HG03095 (cell line): ENCODE measurements at regions not wholly inside any gene's neighbourhood (a gene's known extent, or its start where the extent isn't known, plus 50 kb on each side); places are given as distances from the start of the nearest gene placed in this dataset.
"Not testable (repeated sequence)": the region's sequence is repeated elsewhere in the genome, so short reads cannot be mapped to it uniquely, and the experiment has no call there.

Source experiments
- ATAC-seq: cut with Tn5 transposase; IDR thresholded peaks from one replicate; pipeline ENCODE4 v1.9.1; 2021; ENCODE audit warnings: moderate library complexity; ENCODE audit not compliant: unreplicated experiment

GRCh38 chr14:105653921-105654320 is 127.5 kb downstream of the TMEM121 start:
- not testable (repeated sequence) for ATAC-seq

DNA sequence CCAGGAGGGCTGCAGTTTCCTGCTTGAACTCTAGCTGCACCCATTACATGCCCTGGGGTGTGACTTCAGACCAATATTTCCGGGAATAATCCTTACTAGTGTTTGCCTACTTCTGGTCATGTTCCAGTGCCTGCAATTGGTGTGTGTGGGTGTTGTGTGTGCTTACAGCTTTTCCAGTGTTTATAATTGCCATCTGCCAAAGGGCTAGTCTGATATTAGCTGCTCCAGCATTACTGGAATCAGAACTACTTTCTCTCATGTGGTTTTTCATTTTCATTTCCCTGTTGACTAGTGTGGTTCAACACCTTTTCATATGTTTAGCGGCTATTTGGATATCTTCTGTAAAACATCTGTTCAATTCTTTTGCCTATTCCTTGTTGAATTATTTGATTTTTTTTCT is 132.9 kb downstream of the TMEM121 start:
- ATAC-seq, result not testable (repeated sequence)

DNA sequence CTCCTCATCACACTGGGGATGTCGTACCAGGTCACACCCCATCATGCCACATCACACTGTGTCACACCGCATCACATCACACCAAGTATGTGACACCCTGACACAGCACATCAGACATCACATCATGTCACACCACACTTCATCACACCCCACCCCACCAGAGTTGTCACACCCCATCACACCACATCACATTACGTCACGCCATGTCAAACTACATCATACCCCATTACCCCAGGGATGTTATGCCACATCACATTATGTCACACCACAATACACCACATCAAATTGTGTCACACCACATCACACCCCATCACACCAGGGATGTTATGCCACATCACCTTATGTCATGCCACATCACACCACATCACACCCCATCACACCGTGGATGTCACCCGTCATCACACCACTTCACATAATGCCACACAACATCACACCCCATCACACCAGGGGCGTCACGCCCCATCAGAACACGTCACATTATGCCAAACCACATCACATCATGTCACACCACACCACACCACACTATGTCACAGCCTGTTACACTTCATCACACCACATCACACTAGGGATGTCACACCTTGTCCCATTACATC is 133.6 kb downstream of the TMEM121 start:
- no peak for ATAC-seq

GRCh38 chr14:105660816-105661531 is 134.6 kb downstream of the TMEM121 start:
- ATAC-seq, result no peak

- not testable (repeated sequence) for ATAC-seq
Measured at GRCh38 chr14:105662043-105662442, 135.7 kb downstream of the TMEM121 start.

DNA sequence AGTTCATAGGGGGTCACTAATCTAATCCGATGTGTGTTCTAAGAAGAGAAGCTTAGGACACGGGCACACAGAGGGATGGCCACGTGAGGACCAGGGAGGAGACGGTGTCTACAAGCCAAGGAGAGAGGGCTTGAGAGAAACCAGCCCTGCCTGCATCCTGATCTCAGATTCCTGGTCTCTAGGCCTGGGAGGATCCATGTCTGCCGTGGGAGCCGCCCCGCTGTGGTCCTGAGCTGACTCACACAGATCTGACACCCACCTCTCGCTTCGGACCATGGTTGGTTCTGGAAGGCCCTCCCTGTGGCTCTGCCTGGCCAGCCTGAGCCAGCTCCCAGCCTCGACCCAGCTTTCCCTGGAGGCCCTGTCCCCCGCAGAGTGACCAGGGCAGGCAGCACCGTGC is 136.2 kb downstream of the TMEM121 start:
- ATAC-seq, result not testable (repeated sequence)

DNA sequence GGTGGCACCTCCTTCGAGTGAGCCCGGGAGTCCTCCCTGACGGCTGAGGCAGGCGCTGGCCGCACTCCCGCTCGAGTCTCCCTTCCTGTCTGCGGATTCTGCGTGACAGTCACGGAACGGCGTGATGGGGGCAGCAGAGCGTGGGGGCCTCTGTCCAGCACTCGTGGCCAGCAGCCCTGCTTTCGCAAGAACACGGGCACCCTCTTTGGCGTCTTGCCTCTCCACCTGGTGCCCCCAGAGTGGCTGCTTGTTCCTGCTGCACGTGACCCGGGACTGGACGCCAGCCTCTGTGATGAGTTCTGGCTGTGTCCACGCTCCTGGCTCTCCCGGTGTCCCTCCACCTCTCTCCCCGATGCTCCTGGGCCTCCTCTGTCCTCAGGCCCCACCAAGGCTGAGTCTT is 136.9 kb downstream of the TMEM121 start:
- not testable (repeated sequence) for ATAC-seq

DNA sequence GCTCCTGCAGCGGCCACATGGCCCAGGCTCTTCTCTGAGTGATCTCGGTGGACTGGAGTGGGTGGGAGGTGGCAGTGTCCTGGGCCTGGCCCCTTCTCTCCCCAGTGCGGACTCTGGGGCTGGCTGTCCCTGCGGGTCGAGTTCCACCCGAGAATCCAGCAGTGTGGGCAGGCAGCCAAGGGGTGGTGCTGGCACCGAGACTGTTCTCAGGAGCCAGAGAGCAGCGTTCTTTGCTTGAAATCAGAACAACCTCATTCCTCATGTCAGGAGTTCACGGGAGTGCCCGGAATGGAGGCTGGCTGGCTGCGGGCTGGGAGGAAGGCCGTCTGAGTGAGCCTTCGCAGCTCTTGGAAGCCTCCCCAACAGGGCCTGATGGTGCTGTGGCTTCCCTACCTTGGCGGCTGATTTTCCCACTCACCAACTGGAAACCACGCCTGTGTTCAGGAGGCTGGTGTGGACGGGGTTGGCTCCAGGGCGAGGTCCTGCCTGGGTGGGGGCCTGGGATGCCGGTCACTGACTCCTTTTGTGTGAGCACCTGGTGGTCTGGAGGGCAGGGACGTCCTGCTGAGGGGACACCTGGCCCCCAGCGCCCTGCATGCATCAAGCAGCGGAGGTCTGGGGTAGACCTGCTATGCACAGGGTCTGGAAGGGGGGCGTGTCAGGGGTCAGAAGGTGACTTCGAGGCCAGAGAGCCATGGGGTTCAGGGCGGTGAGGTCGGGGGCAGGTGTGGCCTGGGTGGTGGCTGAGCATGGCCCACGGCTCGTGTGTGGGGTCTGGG is 137.6 kb downstream of the TMEM121 start:
- ATAC-seq, result not testable (repeated sequence)

DNA sequence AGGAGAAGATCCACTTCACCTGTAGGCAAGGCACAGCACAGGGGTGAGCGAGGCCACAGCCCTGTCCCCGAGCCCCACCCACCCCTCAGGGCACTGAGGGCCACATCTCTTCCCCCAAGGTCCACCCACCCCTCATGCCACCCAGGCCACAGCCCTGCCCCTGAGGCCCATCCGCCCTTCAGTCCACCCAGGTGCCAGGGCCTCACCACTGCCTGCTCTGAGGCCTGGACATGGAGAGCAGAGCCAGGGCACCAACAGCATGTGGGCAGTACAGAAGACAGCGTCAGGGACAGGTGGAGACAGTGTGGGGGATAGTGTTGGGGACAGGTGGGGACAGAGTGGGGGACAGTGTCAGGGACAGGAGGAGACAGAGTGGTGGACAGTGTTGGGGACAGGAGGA is 138.3 kb downstream of the TMEM121 start:
- ATAC-seq, result no peak

DNA sequence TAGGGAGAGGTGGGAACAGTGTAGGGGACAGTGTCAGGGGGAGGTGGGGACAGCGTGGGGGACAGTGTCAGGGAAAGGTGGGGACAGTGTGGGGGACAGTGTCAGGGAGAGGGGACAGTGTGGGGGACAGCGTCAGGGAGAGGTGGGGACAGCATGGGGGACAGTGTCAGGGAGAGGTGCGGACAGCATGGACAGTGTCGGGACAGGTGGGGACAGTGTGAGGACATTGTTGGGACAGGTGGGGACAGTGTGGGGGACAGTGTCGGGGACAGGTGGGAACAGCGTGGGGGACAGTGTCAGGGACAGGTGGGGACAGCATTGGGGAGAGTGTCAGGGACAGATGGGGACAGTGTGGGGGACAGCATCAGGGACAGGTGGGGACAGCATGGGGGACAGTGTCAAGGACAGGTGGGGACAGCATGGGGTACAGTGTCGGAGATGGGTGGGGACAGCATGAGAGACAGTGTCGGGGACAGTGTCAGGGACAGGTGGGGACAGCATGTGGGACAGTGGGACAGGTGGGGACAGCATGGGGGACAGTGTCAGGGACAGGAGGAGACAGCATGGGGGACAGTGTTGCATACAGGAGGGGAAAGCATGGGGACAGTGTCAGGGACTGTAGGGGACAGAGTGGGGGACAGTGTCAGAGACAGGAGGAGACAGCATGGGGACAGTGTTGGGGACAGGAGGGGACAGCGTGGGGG is 139.0 kb downstream of the TMEM121 start:
- no peak for ATAC-seq

DNA sequence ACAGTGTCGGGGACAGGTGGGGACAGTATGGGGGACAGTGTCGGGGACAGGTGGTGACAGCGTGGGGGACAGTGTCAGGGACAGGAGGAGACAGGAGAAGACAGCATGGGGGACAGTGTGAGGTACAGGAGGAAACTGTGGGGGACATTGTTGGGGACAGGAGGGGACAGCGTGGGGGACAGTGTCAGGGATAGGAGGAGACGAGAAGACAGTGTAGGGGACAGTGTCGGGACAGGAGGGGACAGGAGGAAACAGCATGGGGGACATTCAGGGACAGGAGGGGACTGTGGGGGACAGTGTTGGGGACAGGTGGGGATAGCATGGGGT is 139.5 kb downstream of the TMEM121 start:
- ATAC-seq, result no peak

DNA sequence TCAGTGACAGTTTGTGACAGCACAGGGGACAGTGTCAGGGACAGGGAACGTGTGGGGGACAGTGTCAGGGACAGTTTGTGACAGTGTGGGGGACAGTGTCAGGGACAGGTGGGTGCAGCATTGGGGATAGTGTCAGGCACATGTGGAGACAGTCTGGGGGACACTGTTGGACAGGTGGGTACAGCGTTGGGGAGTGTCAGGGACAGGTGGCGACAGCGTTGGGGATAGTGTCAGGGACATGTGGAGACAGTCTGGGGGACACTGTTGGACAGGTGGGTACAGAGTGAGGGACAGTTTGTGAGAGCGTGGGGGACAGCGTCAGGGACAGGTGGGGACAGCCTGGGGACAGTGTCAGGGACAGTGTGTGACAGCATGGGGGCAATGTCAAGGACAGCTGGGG is 140.0 kb downstream of the TMEM121 start:
- ATAC-seq, result no peak

- ATAC-seq, result not testable (repeated sequence)
Measured at GRCh38 chr14:105666991-105667662, 140.7 kb downstream of the TMEM121 start.

DNA sequence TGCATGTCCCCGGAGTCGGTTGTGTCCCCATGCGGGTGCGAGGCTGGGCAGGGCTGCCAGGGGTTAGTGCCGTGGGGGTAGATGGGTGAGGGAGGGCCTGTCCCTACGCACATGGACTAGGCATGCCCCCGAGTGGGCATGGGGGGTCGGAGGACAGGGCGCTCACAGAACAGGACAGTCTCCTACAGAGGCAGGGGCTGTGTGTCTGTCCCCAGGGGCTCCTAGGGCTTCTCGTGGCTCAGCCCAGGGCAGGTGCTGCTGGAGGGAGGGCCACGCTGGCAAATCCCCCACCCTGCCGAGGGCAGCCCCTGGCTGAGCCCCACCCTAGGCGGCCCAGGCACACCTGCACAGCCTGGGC is 141.3 kb downstream of the TMEM121 start:
- ATAC-seq, result not testable (repeated sequence)

DNA sequence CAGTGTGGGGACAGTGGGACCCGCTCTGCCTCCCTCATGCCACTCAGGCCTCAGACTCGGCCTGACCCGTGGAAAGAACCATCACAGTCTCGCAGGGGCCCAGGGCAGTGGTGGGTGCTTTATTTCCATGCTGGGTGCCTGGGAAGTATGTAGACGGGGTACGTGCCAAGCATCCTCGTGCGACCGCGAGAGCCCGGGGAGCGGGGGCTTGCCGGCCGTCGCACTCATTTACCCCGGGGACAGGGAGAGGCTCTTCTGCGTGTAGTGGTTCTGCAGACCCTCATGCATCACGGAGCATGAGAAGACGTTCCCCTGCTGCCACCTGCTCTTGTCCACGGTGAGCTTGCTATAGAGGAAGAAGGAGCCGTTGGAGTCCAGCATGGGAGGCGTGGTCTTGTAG is 141.6 kb downstream of the TMEM121 start:
- not testable (repeated sequence) for ATAC-seq

DNA sequence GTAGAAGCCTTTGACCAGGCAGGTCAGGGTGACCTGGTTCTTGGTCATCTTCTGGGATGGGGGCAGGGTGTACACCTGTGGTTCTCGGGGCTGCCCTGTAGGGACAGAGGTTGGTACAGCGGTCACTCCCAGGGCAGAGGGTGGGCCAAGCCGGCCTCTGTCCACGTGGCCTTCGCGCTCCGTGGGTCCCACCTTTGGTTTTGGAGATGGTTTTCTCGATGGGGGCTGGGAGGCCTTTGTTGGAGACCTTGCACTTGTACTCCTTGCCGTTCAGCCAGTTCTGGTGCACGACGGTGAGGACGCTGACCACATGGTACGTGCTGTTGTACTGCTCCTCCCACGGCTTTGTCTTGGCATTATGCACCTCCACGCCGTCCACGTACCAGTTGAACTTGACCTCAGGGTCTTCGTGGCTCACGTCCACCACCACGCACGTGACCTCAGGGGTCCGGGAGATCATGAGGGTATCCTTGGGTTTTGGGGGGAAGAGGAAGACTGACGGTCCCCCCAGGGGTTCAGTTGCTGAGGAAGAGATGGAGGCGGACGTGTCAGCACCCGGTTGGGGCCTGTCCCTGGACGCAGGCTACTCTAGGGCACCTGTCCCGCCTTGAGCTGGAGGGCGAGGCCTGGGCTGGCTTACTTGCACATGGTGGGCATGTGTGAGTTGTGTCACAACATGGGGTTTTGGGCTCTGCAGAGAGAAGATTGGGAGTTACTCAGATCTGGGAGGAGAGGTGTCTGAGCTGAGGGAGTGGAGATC is 142.3 kb downstream of the TMEM121 start:
- ATAC-seq, result not testable (repeated sequence)

GRCh38 chr14:105669231-105669610 is 142.8 kb downstream of the TMEM121 start:
- not testable (repeated sequence) for ATAC-seq

GRCh38 chr14:105669646-105670045 is 143.3 kb downstream of the TMEM121 start:
- not testable (repeated sequence) for ATAC-seq

- not testable (repeated sequence) for ATAC-seq
Measured at GRCh38 chr14:105672450-105673200, 146.2 kb downstream of the TMEM121 start.
